ENCODE measurements at regions not wholly inside any gene's neighbourhood (a gene's known extent, or its start where the extent isn't known, plus 50 kb on each side); places are given as distances from the start of the nearest gene placed in this dataset.

DNA sequence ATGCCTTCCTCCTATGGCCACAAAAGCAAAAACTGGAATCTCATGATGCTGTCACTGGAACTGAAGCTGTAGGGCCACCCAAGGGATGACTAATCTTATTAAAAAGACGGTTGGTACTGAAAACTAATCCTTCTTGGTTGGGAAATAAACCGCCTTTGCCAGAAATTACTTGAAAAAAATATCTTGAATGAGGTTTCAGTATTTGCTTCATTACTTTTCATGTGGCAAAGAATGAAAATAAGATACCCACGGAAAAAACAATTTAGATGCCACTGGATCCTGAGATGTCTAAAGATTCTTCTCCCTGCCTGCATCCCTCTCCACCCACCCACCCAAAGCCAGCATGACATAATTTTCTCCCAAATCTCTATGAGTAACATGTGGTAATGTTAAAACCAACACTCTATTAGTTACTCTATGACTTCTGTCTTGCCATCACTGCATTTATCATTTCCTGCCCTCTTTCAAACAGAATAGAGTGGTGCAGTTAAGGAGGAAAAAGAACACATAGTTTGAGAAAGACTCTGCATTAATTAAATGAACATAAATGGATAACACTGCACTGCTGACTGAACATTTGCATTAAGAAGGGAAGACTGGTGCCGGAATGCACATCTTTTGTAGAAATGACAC lies 111.8 kb upstream of the DPH6 start:
- DNase-seq (ENCODE audit: low read depth in 2 of 2), result peak in 1 of 2 donors; percentile 7

GRCh38 chr15:35663956-35664355 lies 118.0 kb upstream of the DPH6 start:
- no peak for DNase-seq (ENCODE audit: low read depth in 2 of 2)

GRCh38 chr15:35665896-35666536 lies 120.1 kb upstream of the DPH6 start:
- DNase-seq (ENCODE audit: low read depth in 2 of 2), result no peak

- DNase-seq (ENCODE audit: low read depth in 2 of 2), result no peak
Observed at GRCh38 chr15:35667908-35668307, 121.9 kb upstream of the DPH6 start.

- DNase-seq (ENCODE audit: low read depth in 2 of 2), result no peak
Observed at GRCh38 chr15:35669021-35669420, 123.1 kb upstream of the DPH6 start.

DNA sequence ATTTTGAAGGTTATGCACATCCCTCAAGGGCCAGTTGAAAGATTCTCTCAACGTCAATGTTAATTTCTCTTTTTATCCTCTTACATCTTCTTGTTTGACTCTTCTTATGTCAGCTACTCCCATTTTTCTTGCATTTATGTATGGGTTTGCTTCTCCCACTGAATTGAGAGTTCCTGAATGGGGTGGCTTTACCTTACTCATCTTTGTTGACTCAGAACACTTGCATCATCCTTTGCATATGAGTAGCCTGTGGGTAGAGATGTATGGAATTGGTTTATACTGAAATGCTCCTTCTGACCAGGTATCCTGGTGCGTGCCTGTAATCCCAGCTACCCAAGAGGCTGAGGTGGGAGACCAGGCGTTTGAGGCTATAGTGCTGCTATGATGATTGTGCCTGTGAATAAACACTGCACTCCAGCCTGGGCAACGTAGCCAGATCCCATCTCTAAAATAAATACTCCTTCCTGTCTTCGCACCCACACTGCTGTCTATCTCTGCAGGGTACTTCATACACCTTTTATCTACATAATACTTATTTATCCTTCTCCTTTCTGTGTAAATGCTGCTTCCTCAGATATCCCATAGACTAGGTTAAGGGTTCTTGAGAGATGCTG lies 123.6 kb upstream of the DPH6 start:
- DNase-seq (ENCODE audit: low read depth in 2 of 2), result no peak

GRCh38 chr15:35671197-35671596 lies 125.2 kb upstream of the DPH6 start:
- DNase-seq (ENCODE audit: low read depth in 2 of 2), result no peak

GRCh38 chr15:35671981-35672380 lies 126.0 kb upstream of the DPH6 start:
- DNase-seq (ENCODE audit: low read depth in 2 of 2), result no peak

- no peak for DNase-seq (ENCODE audit: low read depth in 2 of 2)
Observed at GRCh38 chr15:35673093-35673684, 127.2 kb upstream of the DPH6 start.

- no peak for DNase-seq (ENCODE audit: low read depth in 2 of 2)
Observed at GRCh38 chr15:35674873-35675781, 129.2 kb upstream of the DPH6 start.

DNA sequence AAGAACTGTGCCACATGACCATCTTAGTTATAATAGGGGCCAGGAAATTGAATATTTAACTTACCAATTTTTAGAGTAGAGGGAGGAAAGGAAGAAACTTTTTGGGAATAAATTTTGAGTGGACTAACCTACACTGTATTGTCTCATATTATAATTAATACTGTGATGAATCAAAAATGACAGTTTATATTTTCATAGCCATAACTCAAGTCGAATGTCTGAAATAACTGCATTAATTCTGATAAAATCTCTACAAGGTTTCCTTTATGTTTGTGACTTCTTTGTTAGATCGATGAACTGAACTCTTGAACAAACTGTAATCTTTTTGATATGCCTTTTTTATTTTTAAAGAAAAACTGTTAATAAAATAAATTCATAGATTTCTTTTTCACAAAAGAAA lies 132.8 kb upstream of the DPH6 start:
- DNase-seq (ENCODE audit: low read depth in 2 of 2), result no peak

GRCh38 chr15:35679186-35679585 lies 133.2 kb upstream of the DPH6 start:
- no peak for DNase-seq (ENCODE audit: low read depth in 2 of 2)

DNA sequence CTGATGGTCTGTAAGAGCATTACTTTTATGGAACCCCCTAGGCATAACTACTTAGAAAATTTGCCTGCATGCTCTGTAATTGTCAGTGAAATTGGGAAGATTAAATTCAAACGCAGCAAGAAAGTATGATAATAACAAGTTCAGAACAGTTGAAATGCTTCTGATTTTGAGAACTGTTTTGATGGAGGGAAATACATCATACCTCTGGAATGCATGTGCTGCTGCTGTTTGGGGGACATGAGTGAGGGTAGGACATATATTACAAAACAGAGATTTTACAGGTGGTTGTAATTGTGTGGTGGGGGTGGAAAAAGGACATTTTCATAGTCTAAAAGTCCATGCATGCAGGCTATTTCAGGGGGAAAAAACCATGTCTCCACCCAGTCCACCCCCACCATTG lies 135.0 kb upstream of the DPH6 start:
- no peak for DNase-seq (ENCODE audit: low read depth in 2 of 2)

DNA sequence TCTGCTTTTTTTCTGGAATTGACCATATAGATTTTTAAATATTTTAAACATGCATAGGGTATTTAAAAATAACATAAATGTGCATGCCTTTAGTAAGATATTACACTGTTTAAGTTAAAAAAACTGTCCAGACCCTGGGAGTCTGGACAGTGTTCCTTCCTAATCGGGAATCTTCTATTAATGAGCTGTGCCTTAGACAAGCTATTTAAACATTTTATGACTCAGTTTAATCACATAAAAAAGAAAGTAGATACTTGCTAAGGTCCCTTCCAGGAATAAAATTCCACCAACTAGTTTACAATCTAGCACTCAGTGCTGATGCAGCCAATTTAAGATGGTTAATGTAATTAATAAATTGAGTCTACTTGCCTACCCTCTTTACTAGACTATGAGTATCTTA lies 140.4 kb upstream of the DPH6 start:
- DNase-seq (ENCODE audit: low read depth in 2 of 2), result no peak

DNA sequence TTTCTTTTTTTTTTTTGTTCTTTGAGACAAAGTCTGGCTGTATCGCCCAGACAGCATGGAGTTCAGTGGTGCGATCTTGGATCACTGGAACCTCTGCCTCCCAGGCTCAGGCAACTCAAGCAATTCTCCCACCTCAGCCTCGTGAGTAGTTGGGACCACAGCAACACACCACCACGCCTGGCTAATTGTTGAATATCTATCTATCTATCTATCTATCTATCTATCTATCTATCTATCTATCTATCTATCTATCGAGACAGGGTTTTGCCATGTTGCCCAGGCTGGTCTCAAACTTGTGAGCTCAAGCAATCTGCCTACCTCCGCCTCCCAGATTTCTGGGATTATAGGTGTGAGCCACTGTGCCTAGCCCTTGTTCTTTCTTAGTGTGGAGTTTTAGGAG lies 143.3 kb upstream of the DPH6 start:
- no peak for DNase-seq (ENCODE audit: low read depth in 2 of 2)

DNA sequence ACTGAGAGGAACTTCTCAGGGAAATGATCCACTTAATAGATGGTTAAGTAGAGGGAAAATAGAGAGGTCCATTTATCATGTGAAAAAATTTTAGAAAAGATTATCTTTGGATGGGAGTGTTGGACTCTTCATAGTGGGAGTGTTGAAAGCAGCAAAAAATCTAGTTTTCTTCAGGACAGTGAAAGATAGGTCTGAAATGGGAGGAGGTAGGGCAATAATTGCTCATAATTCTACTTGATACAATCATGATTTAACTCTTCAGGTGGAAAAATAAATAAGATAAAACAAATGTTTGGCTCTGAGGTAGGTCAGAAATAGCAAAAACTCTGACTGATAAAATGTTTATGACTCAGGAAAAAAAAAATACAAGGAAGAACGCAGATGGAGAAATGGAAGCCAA lies 144.1 kb upstream of the DPH6 start:
- no peak for DNase-seq (ENCODE audit: low read depth in 2 of 2)

GRCh38 chr15:35690698-35691116 lies 144.7 kb upstream of the DPH6 start:
- DNase-seq (ENCODE audit: low read depth in 2 of 2), result no peak

GRCh38 chr15:35691173-35691761 lies 145.3 kb upstream of the DPH6 start:
- DNase-seq (ENCODE audit: low read depth in 2 of 2), result no peak

DNA sequence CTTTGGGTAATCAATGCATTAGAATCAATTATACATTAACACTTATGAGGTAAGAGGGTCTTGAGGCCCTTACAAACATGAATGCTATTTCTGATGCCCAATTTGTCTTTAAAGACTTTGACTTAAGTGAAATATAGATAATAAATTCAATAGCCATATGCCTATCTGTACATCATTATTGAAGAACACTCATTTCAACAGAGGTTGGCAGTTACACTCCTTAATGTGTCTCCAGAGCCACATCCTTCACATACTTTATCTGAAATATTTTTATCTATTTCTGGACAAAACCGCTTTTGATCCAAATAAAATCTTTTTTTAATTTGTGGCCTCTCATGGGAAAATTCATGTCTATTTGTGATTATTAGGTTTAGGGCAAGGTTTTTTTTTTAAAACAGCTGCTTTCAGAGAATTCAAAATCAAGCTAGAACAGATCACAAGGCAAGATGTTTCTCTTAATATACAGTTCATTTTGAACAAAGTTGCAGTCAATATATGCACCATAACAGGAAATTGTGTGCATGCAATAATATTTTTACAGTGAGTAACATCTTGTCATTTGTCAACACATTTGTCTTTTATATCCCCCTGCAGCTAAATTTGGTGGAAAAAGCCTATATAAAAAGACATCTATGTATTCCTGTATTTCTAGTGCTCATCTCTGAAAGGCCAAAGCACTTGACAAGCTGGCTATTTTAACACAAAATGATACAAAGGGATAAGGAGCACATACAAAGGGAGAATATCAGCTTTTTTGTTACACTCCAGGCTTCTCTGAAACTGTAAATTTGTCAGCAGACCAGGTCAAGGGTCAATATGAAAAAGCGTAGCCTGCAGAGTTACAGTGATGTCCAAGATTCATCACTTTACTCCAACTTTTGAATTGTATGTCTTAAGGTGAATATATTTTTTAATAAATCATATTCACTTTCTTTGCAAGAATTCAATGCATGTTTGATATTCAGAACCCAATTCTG lies 146.2 kb upstream of the DPH6 start:
- no peak for DNase-seq (ENCODE audit: low read depth in 2 of 2)

- no peak for DNase-seq (ENCODE audit: low read depth in 2 of 2)
Observed at GRCh38 chr15:35693286-35693685, 147.3 kb upstream of the DPH6 start.
